Gastrocnemius medialis (tissue), 4 donors: ENCODE measurements at regions not wholly inside any gene's neighbourhood (a gene's known extent, or its start where the extent isn't known, plus 50 kb on each side); places are given as distances from the start of the nearest gene placed in this dataset.

ENCODE experiments used
- ATAC-seq, 2 donors: fragments of 150-250 bp; one replicate each; pipeline ENCODE4 v1.9.1; 2016
- DNase-seq, 2 donors: peaks; one replicate each; pipeline ENCODE4 v3.0.0-alpha.2; 2019
- H3K27ac ChIP-seq, 4 donors: fragments of 200-600 bp; sonication (generic); 1 replicate in 1 of 4; 2 replicates in 3 of 4; pipeline ENCODE4 v1.5.1; 2016 to 2018; ENCODE audit warnings: mild to moderate bottlenecking in 2 of 4, moderate library complexity in 1 of 4
- H3K27me3 ChIP-seq, 3 donors: fragments of 200-600 bp; sonication (generic) in 2 of 3; 1 replicate in 1 of 3; 2 replicates in 2 of 3; pipeline versions ENCODE4 v1.5.1 to v1.6.0; 2016 to 2019; ENCODE audit warnings: mild to moderate bottlenecking in 1 of 3, moderate library complexity in 1 of 3
- H3K36me3 ChIP-seq, 2 donors: fragments of 200-600 bp; sonication (generic) in 1 of 2; one replicate each; pipeline ENCODE4 v1.5.1; 2017 to 2018
- H3K4me1 ChIP-seq, 2 donors: fragments of 200-600 bp; sonication (generic) in 1 of 2; one replicate each; pipeline ENCODE4 v1.5.1; 2016 to 2017; ENCODE audit warnings: mild to moderate bottlenecking in 2 of 2
- H3K4me3 ChIP-seq, 4 donors: fragments of 200-600 bp; sonication (generic) in 3 of 4; 1 replicate in 1 of 4; 2 replicates in 3 of 4; pipeline ENCODE4 v1.5.1; 2016 to 2019; ENCODE audit warnings: mild to moderate bottlenecking in 2 of 4
- H3K9me3 ChIP-seq, 3 donors: fragments of 200-600 bp; sonication (generic) in 2 of 3; 1 replicate in 1 of 3; 2 replicates in 2 of 3; pipeline ENCODE4 v1.5.1; 2016 to 2019
- CTCF ChIP-seq, 5 experiments: fragments of 450-650 bp in 3 of 5; fragments of 200-600 bp in 2 of 5; sonication (generic) in 2 of 5; IDR thresholded peaks in 4 of 5; conservative IDR thresholded peaks in 1 of 5; 1 replicate in 4 of 5; 2 replicates in 1 of 5; pipeline ENCODE4 v1.5.1; 2016 to 2019; ENCODE audit warnings: antibody characterized with exemption in 5 of 5, mild to moderate bottlenecking in 3 of 5, moderate library complexity in 3 of 5
- POLR2A ChIP-seq, 2 donors: fragments of 450-650 bp; IDR thresholded peaks; one replicate each; pipeline ENCODE4 v1.6.1; 2017; ENCODE audit warnings: antibody characterized with exemption in 2 of 2, mild to moderate bottlenecking in 2 of 2, moderate library complexity in 2 of 2
- in situ Hi-C, 4 donors: fragments of 200-750 bp; cut with MboI; loops; one replicate each; pipeline versions ENCODE4 v1.15.0 to v1.8.0; 2017; ENCODE audit warnings: low sequenced_read_pairs in 4 of 4
- intact Hi-C: fragments of 100-400 bp; cut with DNase I; formaldehyde crosslinking; loops from one replicate; pipeline ENCODE4 v1.15.1; 2023; ENCODE audit warnings: low total_unique reads

- Histone ChIP-seq H3K36me3 (no peaks in the 10 kb centered on the region), H3K9me3 (no peaks in the 10 kb centered on the region), H3K4me1 (no peaks in the 10 kb centered on the region), H3K27me3 (no peaks in the 10 kb centered on the region), H3K4me3 (no peak overlapping the region), H3K27ac (no peak overlapping the region)
- TF ChIP-seq POLR2A (IDR thresholded peaks at IDR 0.05) (no peak), CTCF (IDR thresholded peaks at IDR 0.05 in 4 of 5, conservative IDR thresholded peaks at IDR 0.05 in 1 of 5) (no peak)
- DNase-seq (no peak), ATAC-seq (no peak)
- in situ Hi-C loops: no loop called here
- intact Hi-C loops: no loop called here
Measured at GRCh38 chr3:157573780-157574378, 70.7 kb upstream of the VEPH1 start.

DNA sequence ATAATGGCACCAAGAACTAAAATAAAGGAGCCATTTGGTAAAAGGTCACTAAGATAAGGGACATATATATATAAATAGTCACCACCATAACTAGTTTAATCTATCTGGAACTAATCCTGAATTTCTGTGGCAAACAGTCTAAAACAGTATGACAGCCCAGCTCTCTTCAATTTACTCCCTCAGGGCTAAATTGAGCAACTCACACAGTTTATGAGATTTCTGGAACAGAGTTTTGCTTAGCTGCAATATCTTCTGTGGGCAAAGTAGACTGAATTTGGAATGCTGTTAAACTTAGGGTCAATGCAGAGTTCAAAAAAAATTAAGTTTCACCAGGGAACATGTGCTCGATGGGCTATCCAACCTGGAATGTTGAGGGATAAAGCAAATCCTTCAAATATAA lies 70.1 kb upstream of the VEPH1 start:
- no peak overlapping the region for H3K27ac ChIP-seq
- in situ Hi-C loops: no loop called here
- intact Hi-C loops: no loop called here

GRCh38 chr3:157572559-157573270 lies 69.5 kb upstream of the VEPH1 start:
- DNase-seq (no peak), ATAC-seq (peak in 1 of 2 donors; percentile 56)
- no peak overlapping the region for H3K27ac ChIP-seq
- in situ Hi-C loops (no loop called here), intact Hi-C loops (loop anchor here (1.0 kb wide), 1 partner anchor 40 kb away; no protein-coding TSS in a partner anchor)
- H3K4me3 ChIP-seq: no peak overlapping the region
- H3K36me3 ChIP-seq: no peaks in the 10 kb centered on the region
- H3K9me3 ChIP-seq: no peaks in the 10 kb centered on the region
- H3K27me3 ChIP-seq: no peaks in the 10 kb centered on the region
- peak; percentile 47 to 72 (median 60) for TF ChIP-seq CTCF (IDR thresholded peaks at IDR 0.05 in 4 of 5, conservative IDR thresholded peaks at IDR 0.05 in 1 of 5)
- TF ChIP-seq POLR2A (IDR thresholded peaks at IDR 0.05): no peak
- no peaks in the 10 kb centered on the region for H3K4me1 ChIP-seq

More for the DNA sequence above, 70.1 kb upstream of the VEPH1 start:
- H3K4me3 ChIP-seq: no peak overlapping the region
- H3K27me3 ChIP-seq: no peaks in the 10 kb centered on the region
- H3K36me3 ChIP-seq: no peaks in the 10 kb centered on the region
- no peaks in the 10 kb centered on the region for H3K9me3 ChIP-seq
- ATAC-seq (peak in 1 of 2 donors; percentile 66), DNase-seq (no peak)
- no peaks in the 10 kb centered on the region for H3K4me1 ChIP-seq
- TF ChIP-seq POLR2A (IDR thresholded peaks at IDR 0.05) (no peak), CTCF (IDR thresholded peaks at IDR 0.05 in 4 of 5, conservative IDR thresholded peaks at IDR 0.05 in 1 of 5) (no peak)

DNA sequence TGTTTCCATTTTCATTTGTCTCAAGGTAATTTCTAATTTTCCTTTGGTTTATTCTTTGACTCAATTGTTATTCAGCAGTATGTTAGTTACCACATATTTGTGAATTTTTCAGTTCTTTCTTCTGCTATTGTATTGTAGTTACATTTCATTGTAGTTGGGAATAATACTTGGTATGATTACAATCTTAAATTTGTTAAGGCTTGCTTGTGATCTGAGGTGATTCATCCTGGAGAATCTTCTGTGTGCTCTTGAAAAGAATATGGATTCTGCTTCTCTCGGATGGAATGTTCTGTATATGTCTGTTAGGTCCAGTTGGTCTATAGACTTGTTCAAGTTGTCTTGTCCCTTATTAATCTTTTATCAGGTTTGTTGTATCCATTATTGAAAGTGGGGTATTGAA lies 63.4 kb upstream of the VEPH1 start:
- intact Hi-C loops (loop anchor here (10.0 kb wide), 1 partner anchor 342 kb away; no protein-coding TSS in a partner anchor), in situ Hi-C loops (no loop called here)
- Histone ChIP-seq H3K9me3 (no peaks in the 10 kb centered on the region), H3K27ac (no peak overlapping the region), H3K27me3 (no peaks in the 10 kb centered on the region), H3K36me3 (no peaks in the 10 kb centered on the region), H3K4me3 (no peak overlapping the region), H3K4me1 (no peaks in the 10 kb centered on the region)
- ATAC-seq (no peak), DNase-seq (no peak)
- TF ChIP-seq CTCF (IDR thresholded peaks at IDR 0.05 in 4 of 5, conservative IDR thresholded peaks at IDR 0.05 in 1 of 5) (no peak), POLR2A (IDR thresholded peaks at IDR 0.05) (no peak)
